ENCODE measurements at regions not wholly inside any gene's neighbourhood (a gene's known extent, or its start where the extent isn't known, plus 50 kb on each side); places are given as distances from the start of the nearest gene placed in this dataset.

GRCh38 chr2:160952464-160953254 is 207.6 kb upstream of the TANK start:
- Histone ChIP-seq H3K9me3 (ENCODE audit: severe bottlenecking) (no peaks in the 10 kb centered on the region), H3K36me3 (no peaks in the 10 kb centered on the region), H3K27me3 (ENCODE audit: insufficient read depth, low read depth, severe bottlenecking) (no peaks in the 10 kb centered on the region), H3K4me3 (ENCODE audit: low read depth, low read length) (no peak overlapping the region), H3K27ac (no peak overlapping the region)
- no peak for TF ChIP-seq CTCF (IDR thresholded peaks at IDR 0.05; ENCODE audit: low read depth, low read length)
- no peak for DNase-seq

- Histone ChIP-seq H3K4me3 (ENCODE audit: low read depth, low read length) (no peak overlapping the region), H3K27me3 (ENCODE audit: insufficient read depth, low read depth, severe bottlenecking) (no peaks in the 10 kb centered on the region), H3K36me3 (no peaks in the 10 kb centered on the region), H3K27ac (no peak overlapping the region), H3K9me3 (ENCODE audit: severe bottlenecking) (no peaks in the 10 kb centered on the region)
- no peak for DNase-seq
- TF ChIP-seq CTCF (IDR thresholded peaks at IDR 0.05; ENCODE audit: low read depth, low read length), result no peak
Measured at GRCh38 chr2:160955578-160955977, 204.7 kb upstream of the TANK start.

- TF ChIP-seq CTCF (IDR thresholded peaks at IDR 0.05; ENCODE audit: low read depth, low read length), result no peak
- no peaks in the 10 kb centered on the region for H3K9me3 ChIP-seq (ENCODE audit: severe bottlenecking)
- no peaks in the 10 kb centered on the region for H3K36me3 ChIP-seq
- DNase-seq, result no peak
- H3K27me3 ChIP-seq (ENCODE audit: insufficient read depth, low read depth, severe bottlenecking), result no peaks in the 10 kb centered on the region
- no peak overlapping the region for H3K27ac ChIP-seq
- H3K4me3 ChIP-seq (ENCODE audit: low read depth, low read length), result no peak overlapping the region
Measured at GRCh38 chr2:160956243-160956802, 203.9 kb upstream of the TANK start.

GRCh38 chr2:160963957-160964356 is 196.3 kb upstream of the TANK start:
- Histone ChIP-seq H3K27ac (no peak overlapping the region), H3K9me3 (ENCODE audit: severe bottlenecking) (no peaks in the 10 kb centered on the region), H3K4me3 (ENCODE audit: low read depth, low read length) (no peak overlapping the region), H3K36me3 (no peaks in the 10 kb centered on the region), H3K27me3 (ENCODE audit: insufficient read depth, low read depth, severe bottlenecking) (no peaks in the 10 kb centered on the region)
- DNase-seq, result no peak
- no peak for TF ChIP-seq CTCF (IDR thresholded peaks at IDR 0.05; ENCODE audit: low read depth, low read length)

- H3K27me3 ChIP-seq (ENCODE audit: insufficient read depth, low read depth, severe bottlenecking), result no peaks in the 10 kb centered on the region
- H3K4me3 ChIP-seq (ENCODE audit: low read depth, low read length), result no peak overlapping the region
- no peak for TF ChIP-seq CTCF (IDR thresholded peaks at IDR 0.05; ENCODE audit: low read depth, low read length)
- no peak overlapping the region for H3K27ac ChIP-seq
- H3K36me3 ChIP-seq, result no peaks in the 10 kb centered on the region
- no peak for DNase-seq
- no peaks in the 10 kb centered on the region for H3K9me3 ChIP-seq (ENCODE audit: severe bottlenecking)
Measured at GRCh38 chr2:160967523-160967922, 192.7 kb upstream of the TANK start.
